ENCODE measurements at regions not wholly inside any gene's neighbourhood (a gene's known extent, or its start where the extent isn't known, plus 50 kb on each side); places are given as distances from the start of the nearest gene placed in this dataset.

- ATAC-seq (no peak), DNase-seq (no peak)
- no peaks in the 10 kb centered on the region for H3K36me3 ChIP-seq (ENCODE audit: low read depth)
- intact Hi-C loops (cut with DNase I, micrococcal nuclease): no loop called here
- no peaks in the 10 kb centered on the region for H3K4me1 ChIP-seq (ENCODE audit: low read depth)
- H3K9me3 ChIP-seq: no peaks in the 10 kb centered on the region
- no peak for TF ChIP-seq CTCF (IDR thresholded peaks at IDR 0.05)
- no peak overlapping the region for H3K4me3 ChIP-seq
Observed at GRCh38 chr7:25515633-25516275, 287.5 kb upstream of the NPVF start.

DNA sequence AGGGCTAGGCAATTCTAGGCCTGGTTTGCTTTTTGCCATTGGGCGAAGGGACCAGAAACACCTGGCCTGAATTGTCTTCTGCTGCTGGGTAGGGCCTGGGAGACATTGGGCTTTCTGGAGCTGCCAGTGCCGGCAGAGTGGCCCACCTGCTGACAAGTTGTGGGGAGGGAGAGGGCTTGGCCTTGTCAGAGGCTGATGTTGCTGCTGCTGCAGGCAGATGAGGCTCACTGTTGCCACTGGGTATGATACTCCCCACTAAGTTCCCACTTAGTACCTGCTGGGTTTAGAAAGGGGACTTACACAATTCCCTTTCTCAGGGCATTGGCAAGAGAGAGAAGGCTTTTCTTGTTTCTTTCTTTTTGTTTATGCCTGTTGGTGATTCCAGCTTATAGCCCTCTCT is 289.6 kb upstream of the NPVF start:
- TF ChIP-seq CTCF (IDR thresholded peaks at IDR 0.05): no peak
- Histone ChIP-seq H3K9me3 (no peaks in the 10 kb centered on the region), H3K4me3 (no peak overlapping the region), H3K4me1 (ENCODE audit: low read depth) (no peaks in the 10 kb centered on the region), H3K36me3 (ENCODE audit: low read depth) (no peaks in the 10 kb centered on the region)
- intact Hi-C loops (cut with DNase I, micrococcal nuclease): no loop called here
- DNase-seq (no peak), ATAC-seq (no peak)

DNA sequence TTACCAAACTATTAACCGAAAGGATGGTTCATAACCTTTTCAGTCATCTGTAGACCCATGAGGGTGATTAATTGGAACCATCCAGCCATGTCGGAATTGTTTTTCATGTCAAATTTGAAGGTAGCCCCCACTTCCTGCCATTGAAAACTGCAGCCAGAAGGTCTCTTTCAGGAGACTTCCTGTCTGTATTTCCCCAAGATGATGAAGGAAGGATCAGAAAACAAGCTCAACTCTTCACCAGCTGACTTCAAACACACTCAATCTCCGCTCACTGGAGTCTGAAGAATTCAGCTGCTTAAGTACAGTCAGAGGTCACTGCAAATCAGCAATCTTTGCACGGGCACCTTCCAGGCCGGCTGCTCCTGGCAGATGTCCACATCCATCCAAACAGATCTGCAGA is 291.7 kb upstream of the NPVF start:
- Histone ChIP-seq H3K4me1 (ENCODE audit: low read depth) (no peaks in the 10 kb centered on the region), H3K4me3 (no peak overlapping the region), H3K36me3 (ENCODE audit: low read depth) (no peaks in the 10 kb centered on the region), H3K9me3 (no peaks in the 10 kb centered on the region)
- DNase-seq (no peak), ATAC-seq (no peak)
- no peak for TF ChIP-seq CTCF (IDR thresholded peaks at IDR 0.05)
- intact Hi-C loops (cut with DNase I, micrococcal nuclease): no loop called here

- Histone ChIP-seq H3K9me3 (no peaks in the 10 kb centered on the region), H3K4me1 (ENCODE audit: low read depth) (no peaks in the 10 kb centered on the region), H3K4me3 (no peak overlapping the region), H3K36me3 (ENCODE audit: low read depth) (no peaks in the 10 kb centered on the region)
- no peak for DNase-seq
- no peak for ATAC-seq
- TF ChIP-seq CTCF (IDR thresholded peaks at IDR 0.05): no peak
- intact Hi-C loops (cut with DNase I, micrococcal nuclease): no loop called here
Observed at GRCh38 chr7:25520516-25520915, 292.2 kb upstream of the NPVF start.

DNA sequence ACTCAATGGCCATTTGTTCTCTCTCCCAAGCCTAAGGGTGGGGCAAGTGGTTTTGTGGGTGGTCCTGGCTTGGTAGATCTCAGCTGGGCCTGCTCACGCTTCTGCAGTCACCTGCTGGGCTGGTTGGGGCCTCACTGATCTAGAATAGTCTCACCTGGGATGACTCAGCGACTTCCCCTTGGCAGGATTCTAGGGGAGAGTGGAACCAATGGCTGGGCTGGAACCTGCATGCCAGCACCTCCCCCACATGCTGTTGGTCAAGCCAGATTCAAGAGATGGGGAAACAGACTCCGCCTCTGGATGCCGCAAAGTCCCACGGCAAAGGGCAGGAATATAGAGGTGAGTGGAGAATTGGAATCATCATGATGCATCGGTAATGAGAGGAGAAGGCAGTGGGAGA is 292.9 kb upstream of the NPVF start:
- no peak for TF ChIP-seq CTCF (IDR thresholded peaks at IDR 0.05)
- H3K4me3 ChIP-seq: no peak overlapping the region
- no peaks in the 10 kb centered on the region for H3K9me3 ChIP-seq
- DNase-seq: no peak
- intact Hi-C loops (cut with DNase I, micrococcal nuclease): no loop called here
- H3K4me1 ChIP-seq (ENCODE audit: low read depth): no peaks in the 10 kb centered on the region
- H3K36me3 ChIP-seq (ENCODE audit: low read depth): no peaks in the 10 kb centered on the region
- ATAC-seq: no peak

DNA sequence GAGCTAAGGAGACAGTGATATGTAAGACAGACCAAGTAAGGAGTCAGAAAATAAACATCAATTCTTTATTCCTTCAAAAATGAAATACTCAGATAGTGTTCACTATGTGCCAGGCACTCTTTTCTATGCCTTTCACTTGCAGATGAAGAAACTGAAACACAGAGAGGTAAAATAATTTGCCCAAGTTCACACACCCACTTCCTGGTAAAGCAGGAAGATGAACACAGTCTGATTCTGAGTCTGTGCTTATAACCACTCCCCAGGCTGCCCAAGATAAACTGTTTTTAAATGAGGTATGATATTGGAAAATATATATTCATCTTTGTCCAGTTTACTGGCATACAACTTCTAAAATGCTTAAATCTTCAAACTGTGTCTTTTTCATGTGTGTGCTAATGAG is 294.4 kb upstream of the NPVF start:
- no peak for TF ChIP-seq CTCF (IDR thresholded peaks at IDR 0.05)
- intact Hi-C loops (cut with DNase I, micrococcal nuclease): no loop called here
- DNase-seq: no peak
- no peaks in the 10 kb centered on the region for H3K4me1 ChIP-seq (ENCODE audit: low read depth)
- no peaks in the 10 kb centered on the region for H3K36me3 ChIP-seq (ENCODE audit: low read depth)
- no peak overlapping the region for H3K4me3 ChIP-seq
- H3K9me3 ChIP-seq: no peaks in the 10 kb centered on the region
- no peak for ATAC-seq
